ENCODE measurements at regions not wholly inside any gene's neighbourhood (a gene's known extent, or its start where the extent isn't known, plus 50 kb on each side); places are given as distances from the start of the nearest gene placed in this dataset.
"Not testable (repeated sequence)": the region's sequence is repeated elsewhere in the genome, so short reads cannot be mapped to it uniquely, and the experiment has no call there.

DNA sequence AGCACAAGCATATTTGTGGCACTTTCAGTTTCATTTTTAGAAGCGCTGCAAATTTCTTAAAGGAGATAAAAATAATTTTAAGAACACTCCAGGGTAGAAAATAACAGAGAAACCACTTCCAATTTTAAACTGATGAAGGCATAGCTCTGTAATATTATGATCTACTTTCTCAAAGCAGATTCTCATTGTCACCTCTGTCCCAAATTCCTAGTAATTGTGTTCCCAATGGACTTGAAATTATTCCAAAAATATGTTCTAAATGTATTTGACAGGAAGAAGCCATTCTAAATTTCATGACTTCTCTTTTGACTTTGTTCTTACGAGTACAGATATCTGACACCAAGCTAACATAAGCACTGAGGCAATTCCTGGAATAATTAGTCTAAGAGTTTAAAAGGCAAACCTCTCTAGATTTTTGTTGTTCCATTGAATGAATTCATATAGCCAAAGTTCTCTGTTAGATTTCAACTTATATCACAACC, 140.2 kb upstream of the CARMIL1 start:
- no peak overlapping the region for H3K9ac ChIP-seq (ENCODE audit: low read depth, low read length)
- H3K36me3 ChIP-seq (ENCODE audit: insufficient read depth, low read length): no peaks in the 10 kb centered on the region

DNA sequence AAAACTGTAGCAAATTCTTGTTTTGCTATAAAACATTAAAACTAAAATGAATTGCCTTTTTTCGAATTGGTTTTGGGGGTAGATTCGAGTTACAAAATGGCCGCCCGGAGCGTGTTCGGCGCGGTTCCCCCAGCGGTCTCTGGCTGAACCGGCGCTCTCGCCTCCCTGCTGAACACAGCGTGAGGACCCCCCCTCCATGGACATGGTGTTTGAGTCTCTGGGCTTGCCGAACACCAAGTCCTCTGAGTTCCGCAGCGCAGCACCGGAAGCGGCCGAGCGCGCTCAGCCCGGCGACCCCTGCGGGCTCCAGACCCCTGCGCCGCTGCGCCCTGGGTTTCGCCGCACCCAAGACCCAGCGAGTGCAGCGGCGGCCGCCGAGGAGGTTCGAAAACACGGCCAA, 139.6 kb upstream of the CARMIL1 start:
- H3K4me1 ChIP-seq (ENCODE audit: insufficient read depth, low read length); H3K9me3 ChIP-seq (ENCODE audit: control insufficient read depth, insufficient read depth, low read length); H3K9ac ChIP-seq (ENCODE audit: low read depth, low read length); H3K36me3 ChIP-seq (ENCODE audit: insufficient read depth, low read length): not testable (repeated sequence)

More for the DNA sequence above, 140.2 kb upstream of the CARMIL1 start:
- no peaks in the 10 kb centered on the region; the same call in 1 of the 2 replicates for H3K9me3 ChIP-seq (ENCODE audit: control insufficient read depth, insufficient read depth, low read length)
- H3K4me1 ChIP-seq (ENCODE audit: insufficient read depth, low read length): no peaks in the 10 kb centered on the region

DNA sequence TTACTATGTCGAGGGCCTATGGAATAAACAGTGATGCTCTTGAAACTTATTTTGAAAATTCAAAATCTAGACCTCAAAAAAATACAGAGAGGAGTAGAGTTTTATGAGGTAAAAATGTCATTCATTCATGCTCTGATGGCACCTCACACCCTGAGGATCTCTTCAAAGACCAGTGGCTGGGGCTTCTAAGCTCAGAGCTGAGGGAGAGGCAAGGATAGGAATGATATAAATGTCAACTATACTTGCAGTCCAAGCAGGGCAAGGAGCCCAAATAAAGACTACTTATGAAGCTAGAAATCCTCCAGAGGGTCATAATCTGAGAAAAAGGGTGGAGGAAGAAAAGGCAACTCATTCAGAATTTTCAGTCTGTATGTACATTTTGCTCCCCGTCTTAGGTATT, 136.7 kb upstream of the CARMIL1 start:
- H3K36me3 ChIP-seq (ENCODE audit: insufficient read depth, low read length): no peaks in the 10 kb centered on the region
- H3K9me3 ChIP-seq (ENCODE audit: control insufficient read depth, insufficient read depth, low read length): no peaks in the 10 kb centered on the region; the same call in 1 of the 2 replicates
- no peak overlapping the region for H3K9ac ChIP-seq (ENCODE audit: low read depth, low read length)
- no peaks in the 10 kb centered on the region for H3K4me1 ChIP-seq (ENCODE audit: insufficient read depth, low read length)

DNA sequence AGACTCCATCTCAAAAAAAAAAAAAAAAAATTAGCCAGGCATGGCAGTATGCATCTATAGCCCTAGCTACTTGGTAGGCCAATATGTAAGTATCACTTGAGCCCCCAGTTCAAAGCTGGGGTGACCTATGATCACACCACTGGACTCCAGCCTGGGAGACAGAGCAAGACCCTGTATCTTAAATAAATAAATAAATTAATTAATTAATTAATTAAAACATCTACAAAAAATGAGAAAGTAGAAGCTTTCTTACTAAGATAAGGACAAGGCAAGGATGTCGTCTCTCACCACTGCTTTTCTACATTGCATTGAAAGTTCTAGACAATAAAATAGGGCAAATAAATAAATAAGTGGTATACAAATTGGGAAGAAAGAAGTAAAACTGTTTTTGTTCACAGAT, 134.3 kb upstream of the CARMIL1 start:
- Histone ChIP-seq H3K36me3 (ENCODE audit: insufficient read depth, low read length) (no peaks in the 10 kb centered on the region), H3K4me1 (ENCODE audit: insufficient read depth, low read length) (no peaks in the 10 kb centered on the region), H3K9ac (ENCODE audit: low read depth, low read length) (no peak overlapping the region), H3K9me3 (ENCODE audit: control insufficient read depth, insufficient read depth, low read length) (no peaks in the 10 kb centered on the region)

DNA sequence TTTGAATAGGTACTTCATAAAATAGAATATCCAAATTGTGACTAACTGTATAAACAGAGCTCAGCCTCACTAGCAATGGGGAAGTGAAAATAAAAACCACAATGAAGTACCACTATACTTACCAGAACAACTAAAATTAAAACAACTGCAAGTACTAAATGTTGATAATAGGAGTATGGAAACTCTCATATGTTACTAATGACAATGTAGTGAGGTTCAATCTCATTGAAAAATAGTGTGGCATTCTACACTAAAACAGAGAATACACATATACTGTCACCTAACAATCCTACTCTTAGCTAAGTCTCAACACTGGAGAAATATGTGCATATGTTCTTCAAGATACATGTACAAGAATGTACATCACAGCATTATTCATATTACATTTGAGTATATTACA, 132.0 kb upstream of the CARMIL1 start:
- Histone ChIP-seq H3K9me3 (ENCODE audit: control insufficient read depth, insufficient read depth, low read length) (no peaks in the 10 kb centered on the region), H3K9ac (ENCODE audit: low read depth, low read length) (no peak overlapping the region), H3K4me1 (ENCODE audit: insufficient read depth, low read length) (no peaks in the 10 kb centered on the region), H3K36me3 (ENCODE audit: insufficient read depth, low read length) (no peaks in the 10 kb centered on the region)

DNA sequence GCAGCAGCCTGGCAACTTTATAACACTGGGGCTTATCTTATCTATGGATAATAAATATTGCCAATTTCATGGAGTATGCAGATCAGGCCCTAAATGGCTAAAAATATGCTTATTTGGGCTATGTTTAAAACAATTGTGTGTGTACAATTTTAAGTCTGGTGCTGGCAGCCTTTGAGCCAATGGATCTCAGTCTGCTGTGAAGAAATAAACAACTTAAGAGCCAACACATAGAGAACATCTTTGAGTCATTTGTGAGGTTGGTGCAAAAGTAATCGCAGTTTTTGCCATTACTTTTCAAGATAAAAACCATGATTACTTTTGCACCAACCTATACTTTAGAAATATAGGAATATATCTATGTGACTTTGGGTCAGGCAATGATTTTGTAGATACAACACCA, 129.1 kb upstream of the CARMIL1 start:
- Histone ChIP-seq H3K9ac (ENCODE audit: low read depth, low read length) (no peak overlapping the region), H3K4me1 (ENCODE audit: insufficient read depth, low read length) (no peaks in the 10 kb centered on the region), H3K36me3 (ENCODE audit: insufficient read depth, low read length) (no peaks in the 10 kb centered on the region), H3K9me3 (ENCODE audit: control insufficient read depth, insufficient read depth, low read length) (no peaks in the 10 kb centered on the region)

DNA sequence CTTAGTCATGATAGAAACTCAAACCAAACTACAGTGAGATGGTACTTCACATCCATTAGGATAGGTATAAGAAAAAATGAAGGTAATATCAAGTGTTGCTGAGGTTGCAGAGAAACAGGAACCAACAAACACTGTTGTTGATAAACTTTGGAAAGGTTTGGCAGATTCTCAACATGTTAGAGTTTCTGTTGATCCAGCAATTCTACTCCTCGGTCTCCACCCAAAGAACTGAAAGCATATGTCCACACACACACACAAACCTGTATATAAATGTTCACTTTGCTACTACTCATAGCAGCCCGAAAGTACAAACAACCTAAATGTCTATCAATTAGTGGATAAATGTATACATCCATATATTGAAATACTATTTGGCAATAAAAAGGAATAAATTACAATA, 128.3 kb upstream of the CARMIL1 start:
- no peaks in the 10 kb centered on the region for H3K4me1 ChIP-seq (ENCODE audit: insufficient read depth, low read length)
- H3K9ac ChIP-seq (ENCODE audit: low read depth, low read length): no peak overlapping the region
- H3K36me3 ChIP-seq (ENCODE audit: insufficient read depth, low read length): no peaks in the 10 kb centered on the region
- H3K9me3 ChIP-seq (ENCODE audit: control insufficient read depth, insufficient read depth, low read length): no peaks in the 10 kb centered on the region

DNA sequence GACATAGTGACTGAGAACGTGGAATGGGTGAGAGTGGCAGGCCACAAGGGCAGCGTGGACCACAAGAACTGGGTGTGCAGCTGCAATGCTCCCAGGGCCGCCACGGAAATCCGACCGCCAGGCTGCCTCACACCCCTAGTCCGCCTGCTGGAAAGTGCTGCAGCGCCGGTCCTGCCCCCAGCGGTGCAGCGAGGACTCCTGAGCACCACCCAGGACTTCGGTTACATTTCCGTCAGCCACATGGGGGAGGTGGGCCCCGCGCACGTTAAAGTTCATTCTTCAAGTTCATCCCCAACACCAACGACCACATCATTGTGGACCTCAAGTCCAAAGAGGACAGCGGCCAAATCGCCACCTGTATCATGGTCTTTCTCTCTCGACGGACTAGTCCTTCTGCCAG, 126.1 kb upstream of the CARMIL1 start:
- no peaks in the 10 kb centered on the region for H3K4me1 ChIP-seq (ENCODE audit: insufficient read depth, low read length)
- no peak overlapping the region for H3K9ac ChIP-seq (ENCODE audit: low read depth, low read length)
- peaks cover 10% of the 10 kb centered on the region; the same call in 1 of the 2 replicates for H3K9me3 ChIP-seq (ENCODE audit: control insufficient read depth, insufficient read depth, low read length)
- no peaks in the 10 kb centered on the region for H3K36me3 ChIP-seq (ENCODE audit: insufficient read depth, low read length)

DNA sequence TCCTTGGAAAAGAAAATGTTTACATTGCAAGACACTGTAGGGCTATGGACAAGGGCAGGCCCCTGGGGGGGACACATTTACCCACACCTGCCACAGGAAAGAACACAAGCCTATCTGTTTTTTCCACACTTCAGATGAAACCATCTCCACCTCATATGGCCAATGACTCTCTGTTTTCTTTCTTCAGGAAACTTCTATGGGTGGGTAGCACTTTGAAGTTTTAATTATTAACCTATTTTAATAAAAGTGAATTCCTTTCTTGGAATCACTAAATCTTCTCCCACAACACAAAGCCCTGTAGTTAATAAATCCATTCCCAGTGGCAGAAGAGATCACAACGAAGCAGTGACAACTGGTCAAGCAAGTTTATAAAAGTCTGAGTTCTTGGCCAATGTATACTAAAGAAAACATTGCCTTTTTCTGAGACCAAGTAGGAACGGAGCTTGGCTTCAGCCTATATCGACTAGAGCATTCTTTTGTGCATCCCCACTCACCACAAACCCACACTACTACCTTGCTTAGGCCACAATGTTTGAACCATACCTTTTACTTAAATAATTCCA, 125.1 kb upstream of the CARMIL1 start:
- Histone ChIP-seq H3K9me3 (ENCODE audit: control insufficient read depth, insufficient read depth, low read length) (peaks cover 10% of the 10 kb centered on the region; the same call in 1 of the 2 replicates), H3K4me1 (ENCODE audit: insufficient read depth, low read length) (no peaks in the 10 kb centered on the region), H3K9ac (ENCODE audit: low read depth, low read length) (no peak overlapping the region), H3K36me3 (ENCODE audit: insufficient read depth, low read length) (no peaks in the 10 kb centered on the region)

DNA sequence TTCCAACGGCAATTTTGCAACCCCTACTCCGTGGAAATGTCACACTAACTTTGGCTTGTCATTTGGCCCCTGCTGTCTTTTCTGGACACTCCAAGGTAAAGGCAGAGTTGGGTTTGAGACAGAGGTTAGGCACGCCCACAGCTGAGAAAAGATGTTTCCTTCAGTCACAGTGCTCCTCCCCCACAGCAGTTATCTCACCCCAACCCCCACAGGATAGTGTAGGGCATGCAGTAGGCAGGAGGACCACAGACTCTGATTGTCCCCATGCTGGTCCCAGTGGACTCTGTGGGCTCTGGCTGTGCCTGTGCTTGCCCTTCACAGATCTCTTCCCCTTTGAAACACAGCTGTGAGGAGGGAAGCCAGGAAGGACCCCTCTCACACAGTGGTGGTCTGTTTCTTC, 124.0 kb upstream of the CARMIL1 start:
- Histone ChIP-seq H3K36me3 (ENCODE audit: insufficient read depth, low read length) (no peaks in the 10 kb centered on the region), H3K4me1 (ENCODE audit: insufficient read depth, low read length) (no peaks in the 10 kb centered on the region), H3K9me3 (ENCODE audit: control insufficient read depth, insufficient read depth, low read length) (peaks cover 10% of the 10 kb centered on the region; the same call in 1 of the 2 replicates), H3K9ac (ENCODE audit: low read depth, low read length) (no peak overlapping the region)

DNA sequence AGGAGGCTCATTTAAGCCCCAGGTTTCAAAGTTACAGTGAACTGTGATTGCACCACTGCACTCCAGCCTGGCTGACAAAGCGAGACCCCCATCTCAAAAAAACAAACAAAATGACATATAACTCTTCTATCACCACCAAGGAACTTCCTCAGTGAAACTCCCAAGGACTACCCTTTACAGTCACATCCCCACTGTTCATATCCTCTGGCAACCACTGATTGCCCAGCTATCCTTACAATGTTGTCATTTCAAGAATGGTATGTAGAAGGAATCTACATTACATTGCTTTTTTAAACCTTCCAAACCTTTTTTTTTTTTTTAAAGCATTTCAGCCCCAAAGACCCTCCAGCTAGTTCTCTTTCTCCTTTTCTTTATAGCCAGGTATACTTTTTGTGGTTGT, 123.1 kb upstream of the CARMIL1 start:
- Histone ChIP-seq H3K9ac (ENCODE audit: low read depth, low read length) (no peak overlapping the region), H3K9me3 (ENCODE audit: control insufficient read depth, insufficient read depth, low read length) (peaks cover 10% of the 10 kb centered on the region; the same call in 1 of the 2 replicates), H3K36me3 (ENCODE audit: insufficient read depth, low read length) (no peaks in the 10 kb centered on the region), H3K4me1 (ENCODE audit: insufficient read depth, low read length) (no peaks in the 10 kb centered on the region)

DNA sequence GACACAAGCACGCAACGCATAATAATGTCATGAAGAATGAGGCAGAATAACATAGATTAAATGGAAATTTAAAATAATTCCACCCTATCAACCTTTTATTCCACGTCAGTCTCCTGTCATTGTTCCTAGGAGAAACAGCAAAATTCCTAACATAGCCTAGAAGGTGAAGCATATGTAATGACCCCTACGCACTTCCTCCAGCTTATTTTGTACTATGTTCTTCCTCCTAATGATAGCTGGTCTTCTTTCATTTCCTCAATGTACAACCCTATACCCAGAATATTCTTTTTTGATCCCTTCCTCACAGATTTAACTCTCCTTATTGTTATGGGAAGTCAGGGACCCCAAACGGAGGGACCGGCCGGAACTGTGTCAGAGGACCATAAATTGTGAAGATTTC, 122.0 kb upstream of the CARMIL1 start:
- Histone ChIP-seq H3K4me1 (ENCODE audit: insufficient read depth, low read length) (no peaks in the 10 kb centered on the region), H3K9me3 (ENCODE audit: control insufficient read depth, insufficient read depth, low read length) (peaks cover 10% of the 10 kb centered on the region; the same call in 1 of the 2 replicates), H3K9ac (ENCODE audit: low read depth, low read length) (no peak overlapping the region), H3K36me3 (ENCODE audit: insufficient read depth, low read length) (no peaks in the 10 kb centered on the region)

DNA sequence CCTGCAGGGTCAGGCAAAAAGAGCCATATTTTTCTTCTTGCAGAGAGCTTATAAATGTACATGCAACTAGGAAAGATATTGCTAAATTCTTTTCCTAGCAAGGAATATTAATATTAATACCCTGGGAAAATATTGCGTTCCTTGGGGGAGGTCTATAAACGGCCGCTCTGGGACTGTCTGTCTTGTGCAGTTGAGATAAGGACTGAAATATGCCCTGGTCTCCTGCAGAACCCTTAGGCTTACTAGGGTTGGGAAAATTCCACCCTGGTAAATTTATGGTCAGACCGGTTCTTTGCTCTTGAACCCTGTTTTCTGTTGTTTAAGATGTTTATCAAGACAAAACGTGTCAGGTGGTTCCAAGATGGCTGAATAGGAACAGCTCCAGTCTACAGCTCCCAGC, 121.3 kb upstream of the CARMIL1 start:
- H3K9me3 ChIP-seq (ENCODE audit: control insufficient read depth, insufficient read depth, low read length): peaks cover 10% of the 10 kb centered on the region; the same call in 1 of the 2 replicates
- no peaks in the 10 kb centered on the region for H3K4me1 ChIP-seq (ENCODE audit: insufficient read depth, low read length)
- H3K9ac ChIP-seq (ENCODE audit: low read depth, low read length): no peak overlapping the region
- H3K36me3 ChIP-seq (ENCODE audit: insufficient read depth, low read length): no peaks in the 10 kb centered on the region

DNA sequence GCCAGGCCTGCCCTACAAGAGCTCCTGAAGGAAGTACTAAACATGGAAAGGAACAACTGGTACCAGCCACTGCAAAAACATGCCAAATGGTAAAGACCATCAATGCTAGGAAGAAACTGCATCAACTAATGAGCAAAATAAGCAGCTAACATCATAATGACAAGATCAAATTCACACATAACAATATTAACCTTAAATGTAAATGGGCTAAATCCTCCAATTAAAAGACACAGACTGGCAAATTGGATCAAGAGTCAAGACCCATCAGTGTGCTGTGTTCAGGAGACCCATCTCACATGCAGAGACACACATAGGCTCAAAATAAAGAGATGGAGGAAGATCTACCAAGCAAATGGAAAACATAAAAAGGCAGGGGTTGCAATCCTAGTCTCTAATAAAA, 119.0 kb upstream of the CARMIL1 start:
- not testable (repeated sequence) for H3K9ac ChIP-seq (ENCODE audit: low read depth, low read length); H3K9me3 ChIP-seq (ENCODE audit: control insufficient read depth, insufficient read depth, low read length); H3K4me1 ChIP-seq (ENCODE audit: insufficient read depth, low read length); H3K36me3 ChIP-seq (ENCODE audit: insufficient read depth, low read length)

DNA sequence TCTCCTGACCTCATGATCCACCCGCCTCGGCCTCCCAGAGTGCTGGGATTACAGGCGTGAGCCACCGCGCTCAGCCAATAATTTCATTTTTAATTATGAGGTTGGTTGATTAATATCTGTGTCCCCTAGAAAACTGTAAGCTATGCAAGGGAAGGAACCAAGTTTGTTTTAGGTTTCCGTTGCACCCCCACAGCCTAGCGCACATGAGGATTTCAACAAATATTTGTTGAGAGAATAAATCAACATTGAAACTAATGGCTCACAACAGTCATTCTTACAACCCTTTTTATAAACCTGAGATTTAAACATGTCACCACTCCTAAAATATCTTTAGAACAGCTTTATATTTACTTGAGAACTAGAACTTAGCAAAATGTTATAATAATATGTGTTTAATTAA, 114.0 kb upstream of the CARMIL1 start:
- no peaks in the 10 kb centered on the region for H3K4me1 ChIP-seq (ENCODE audit: insufficient read depth, low read length)
- H3K9me3 ChIP-seq (ENCODE audit: control insufficient read depth, insufficient read depth, low read length): no peaks in the 10 kb centered on the region
- no peaks in the 10 kb centered on the region for H3K36me3 ChIP-seq (ENCODE audit: insufficient read depth, low read length)
- no peak overlapping the region for H3K9ac ChIP-seq (ENCODE audit: low read depth, low read length)

DNA sequence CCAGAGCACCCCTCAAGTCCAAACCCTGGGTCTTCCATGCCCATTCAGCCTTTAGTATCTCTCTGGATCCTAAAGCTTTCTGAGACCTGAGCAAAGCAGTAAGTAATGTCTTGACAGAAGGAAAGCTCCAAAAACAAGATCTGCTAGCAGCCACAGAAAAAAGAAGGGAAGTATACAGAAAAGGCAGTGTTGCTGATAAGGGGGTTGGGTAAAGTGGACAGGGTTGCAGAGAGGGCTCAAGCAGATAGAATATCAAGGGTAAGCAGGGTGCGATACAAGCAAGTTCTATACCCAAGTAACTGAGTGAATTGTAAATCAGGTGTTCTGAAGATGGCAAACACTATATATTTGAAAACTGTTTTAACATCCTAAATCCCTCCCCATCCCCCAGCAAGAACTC, 113.4 kb upstream of the CARMIL1 start:
- no peaks in the 10 kb centered on the region for H3K4me1 ChIP-seq (ENCODE audit: insufficient read depth, low read length)

More for the DNA sequence above, 113.4 kb upstream of the CARMIL1 start:
- no peaks in the 10 kb centered on the region for H3K9me3 ChIP-seq (ENCODE audit: control insufficient read depth, insufficient read depth, low read length)
- no peak overlapping the region for H3K9ac ChIP-seq (ENCODE audit: low read depth, low read length)
- H3K36me3 ChIP-seq (ENCODE audit: insufficient read depth, low read length): no peaks in the 10 kb centered on the region
